GM23338 (cell line): ENCODE measurements at regions not wholly inside any gene's neighbourhood (a gene's known extent, or its start where the extent isn't known, plus 50 kb on each side); places are given as distances from the start of the nearest gene placed in this dataset.

Experiments used
- ATAC-seq: fragments of 200-7000 bp; cut with Tn5 transposase; 3 replicates; pipeline ENCODE4 v1.9.1; 2020
- DNase-seq: peaks from one replicate; pipeline ENCODE4 v3.0.0-alpha.2; 2015; ENCODE audit warnings: low spot score
- H2AFZ ChIP-seq: fragments of 200-600 bp; sonication (generic); 2 replicates; pipeline ENCODE4 v1.8.0; 2016; ENCODE audit warnings: antibody characterized with exemption, mild to moderate bottlenecking, moderate library complexity
- H3F3A ChIP-seq: fragments of 200-600 bp; sonication (generic); replicated peaks from 2 replicates; pipeline ENCODE4 v1.8.0; 2017; ENCODE audit warnings: antibody characterized with exemption, mixed run types, low read depth
- H3K27ac ChIP-seq: fragments of 200-600 bp; sonication (generic); 2 replicates; pipeline ENCODE4 v1.6.1; 2016; ENCODE audit warnings: low read depth
- H3K27me3 ChIP-seq: fragments of 200-600 bp; sonication (generic); 2 replicates; pipeline ENCODE4 v1.8.0; 2016; ENCODE audit warnings: mild to moderate bottlenecking, mixed run types, moderate library complexity; ENCODE audit not compliant: insufficient read depth
- H3K36me3 ChIP-seq: fragments of 200-600 bp; sonication (generic); 2 replicates; pipeline ENCODE4 v1.8.0; 2016; ENCODE audit warnings: mild to moderate bottlenecking; ENCODE audit not compliant: insufficient read depth
- H3K4me1 ChIP-seq: fragments of 200-600 bp; sonication (generic); 2 replicates; pipeline ENCODE4 v1.8.0; 2016; ENCODE audit warnings: mild to moderate bottlenecking, moderate library complexity; ENCODE audit not compliant: insufficient read depth
- H3K4me2 ChIP-seq: fragments of 200-600 bp; sonication (generic); 2 replicates; pipeline ENCODE4 v1.7.1; 2017; ENCODE audit warnings: mixed run types
- H3K4me3 ChIP-seq: fragments of 200-600 bp; sonication (generic); 2 replicates; pipeline ENCODE4 v1.6.1; 2016; ENCODE audit warnings: mixed run types
- H3K79me2 ChIP-seq: fragments of 200-600 bp; sonication (generic); replicated peaks from 2 replicates; pipeline ENCODE4 v1.8.0; 2017; ENCODE audit warnings: mild to moderate bottlenecking; ENCODE audit not compliant: insufficient read depth
- H3K9me2 ChIP-seq: fragments of 200-600 bp; sonication (generic); 2 replicates; pipeline ENCODE4 v1.8.0; 2017; ENCODE audit not compliant: insufficient read depth
- H4K20me1 ChIP-seq: fragments of 200-600 bp; sonication (generic); replicated peaks from 2 replicates; pipeline ENCODE4 v1.8.0; 2017; ENCODE audit warnings: mild to moderate bottlenecking; ENCODE audit not compliant: insufficient read depth
- H3K27ac Mint-ChIP-seq: 2 replicates; pipeline ENCODE4 v1.8.0; 2020; ENCODE audit warnings: inconsistent platforms, mild to moderate bottlenecking, moderate library complexity, mixed read lengths
- H3K27me3 Mint-ChIP-seq: 3 replicates; pipeline ENCODE4 v1.8.0; 2022; ENCODE audit warnings: low read depth, mild to moderate bottlenecking, moderate library complexity, mixed read lengths, inconsistent platforms; ENCODE audit not compliant: insufficient read depth, poor library complexity
- H3K36me3 Mint-ChIP-seq: 3 replicates; pipeline ENCODE4 v1.8.0; 2021; ENCODE audit warnings: low read depth, mild to moderate bottlenecking, inconsistent platforms, moderate library complexity, mixed read lengths
- H3K4me1 Mint-ChIP-seq: 3 replicates; pipeline ENCODE4 v1.8.0; 2020; ENCODE audit warnings: mild to moderate bottlenecking, inconsistent platforms, mixed read lengths
- H3K4me3 Mint-ChIP-seq: 3 replicates; pipeline ENCODE4 v1.8.0; 2021; ENCODE audit warnings: moderate library complexity, mild to moderate bottlenecking, inconsistent platforms, mixed read lengths
- H3K9me3 Mint-ChIP-seq: 3 replicates; pipeline ENCODE4 v1.8.0; 2020; ENCODE audit warnings: moderate library complexity, mild to moderate bottlenecking, inconsistent platforms, mixed read lengths
- CREB1 ChIP-seq: fragments of 250-450 bp; sonication (Bioruptor Pico); IDR thresholded peaks from 2 replicates; pipeline ENCODE4 v1.5.0; 2020; ENCODE audit warnings: low read depth, mild to moderate bottlenecking, moderate library complexity
- EZH2 ChIP-seq: fragments of 200-600 bp; sonication (generic); IDR thresholded peaks from one replicate; pipeline ENCODE4 v1.8.0; 2017; ENCODE audit warnings: antibody characterized with exemption, mild to moderate bottlenecking, low read depth; ENCODE audit not compliant: unreplicated experiment
- EZH2phosphoT487 ChIP-seq: fragments of 200-600 bp; sonication (generic); IDR thresholded peaks from one replicate; pipeline ENCODE4 v1.8.1; 2018; ENCODE audit warnings: antibody characterized with exemption; ENCODE audit not compliant: unreplicated experiment
- JUNB ChIP-seq: IDR thresholded peaks from one replicate; pipeline ENCODE4 v1.6.1; 2016; ENCODE audit warnings: antibody characterized with exemption; ENCODE audit not compliant: unreplicated experiment
- NANOG ChIP-seq: IDR thresholded peaks from 2 replicates; pipeline ENCODE4 v1.6.1; 2016; ENCODE audit warnings: antibody characterized with exemption, borderline replicate concordance
- STAT1 ChIP-seq: IDR thresholded peaks from one replicate; pipeline ENCODE4 v1.6.1; 2016; ENCODE audit warnings: antibody characterized with exemption; ENCODE audit not compliant: unreplicated experiment
- ZNF114 ChIP-seq: fragments of 250-450 bp; sonication (Bioruptor Pico); IDR thresholded peaks from 2 replicates; pipeline ENCODE4 v1.5.0; 2020; ENCODE audit warnings: mild to moderate bottlenecking, moderate library complexity
- ZNF331 ChIP-seq: fragments of 250-450 bp; sonication (Bioruptor Pico); IDR thresholded peaks from 2 replicates; pipeline ENCODE4 v1.5.0; 2020; ENCODE audit warnings: low read depth, mild to moderate bottlenecking, moderate library complexity
- TF ChIP-seq, protein P1 (sequence below): IDR thresholded peaks from 2 replicates; pipeline ENCODE4 v1.6.1; 2016; ENCODE audit warnings: antibody characterized with exemption
- TF ChIP-seq, protein P2 (sequence below): IDR thresholded peaks from one replicate; pipeline ENCODE4 v1.6.1; 2018; ENCODE audit warnings: antibody characterized with exemption; ENCODE audit not compliant: unreplicated experiment
- TF ChIP-seq, protein P3 (sequence below), 2 experiments: fragments of 200-600 bp in 1 of 2; sonication (generic) in 1 of 2; conservative IDR thresholded peaks; 2 replicates each; pipeline versions ENCODE4 v1.5.1 to v1.6.1; 2016 to 2017; ENCODE audit warnings: antibody characterized with exemption in 2 of 2, low read depth in 2 of 2, mild to moderate bottlenecking in 2 of 2, moderate library complexity in 1 of 2

DNA sequence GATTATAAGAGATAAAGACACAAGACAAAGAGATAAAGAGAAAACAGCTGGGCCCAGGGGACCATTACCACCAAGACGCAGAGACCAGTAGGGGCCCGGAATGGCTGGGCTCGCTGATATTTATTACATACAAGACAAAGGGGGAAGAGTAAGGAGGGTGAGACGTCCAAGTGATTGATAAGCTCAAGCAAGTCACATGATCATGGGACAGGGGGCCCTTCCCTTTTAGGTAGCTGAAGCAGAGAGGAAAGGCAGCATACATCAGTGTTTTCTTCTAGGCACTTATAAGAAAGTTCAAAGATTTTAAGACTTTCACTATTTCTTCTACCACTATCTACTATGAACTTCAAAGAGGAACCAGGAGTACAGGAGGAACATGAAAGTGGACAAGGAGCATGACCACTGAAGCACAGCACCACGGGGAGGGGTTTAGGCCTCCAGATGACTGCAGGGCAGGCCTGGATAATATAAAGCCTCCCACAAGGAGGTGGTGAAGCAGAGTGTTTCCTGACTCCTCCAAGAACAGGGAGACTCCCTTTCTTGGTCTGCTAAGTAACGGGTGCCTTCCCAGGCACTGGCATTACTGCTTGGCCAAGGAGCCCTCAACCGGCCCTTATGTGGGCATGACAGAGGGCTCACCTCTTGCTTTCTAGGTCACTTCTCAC lies 63.9 kb upstream of the ARL4D start:
- H3K4me1 Mint-ChIP-seq: peaks cover 11% of the 10 kb centered on the region
- no peak for ATAC-seq

DNA sequence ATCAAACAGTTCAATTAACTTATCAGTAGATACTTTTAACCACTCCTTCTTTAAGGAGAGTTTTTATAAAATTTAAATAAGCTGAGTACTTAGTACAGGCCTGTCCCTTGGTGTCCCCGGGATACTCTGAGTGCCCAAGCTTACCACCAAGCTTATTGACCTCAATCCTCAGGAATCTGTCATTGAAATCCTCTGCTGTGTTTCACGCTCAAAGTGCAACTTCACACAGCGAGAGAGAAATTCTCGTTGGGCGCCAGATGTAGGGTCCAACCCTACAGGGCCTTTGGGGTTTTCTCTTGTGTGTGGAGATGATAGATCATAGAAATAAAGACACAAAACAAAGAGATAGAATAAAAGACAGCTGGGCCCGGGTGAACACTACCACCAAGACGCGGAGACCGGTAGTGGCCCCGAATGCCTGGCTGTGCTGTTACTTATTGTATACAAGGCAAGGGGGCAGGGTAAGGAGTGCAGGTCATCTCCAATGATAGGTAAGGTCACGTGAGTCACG lies 65.3 kb upstream of the ARL4D start:
- DNase-seq (no peak), ATAC-seq (no peak)
- H3K4me3 ChIP-seq: no peak overlapping the region
- no peak overlapping the region for H3K27ac ChIP-seq
- H3K4me1 Mint-ChIP-seq: peaks cover 11% of the 10 kb centered on the region
- H3K4me3 Mint-ChIP-seq: no peak overlapping the region; the same call in 2 of the 3 replicates
- no peaks in the 10 kb centered on the region for H3K79me2 ChIP-seq
- H3K36me3 Mint-ChIP-seq: peaks cover 13% of the 10 kb centered on the region; the same call in 2 of the 3 replicates
- H3K9me2 ChIP-seq: no peaks in the 10 kb centered on the region
- H3K27me3 ChIP-seq: no peaks in the 10 kb centered on the region
- H3K36me3 ChIP-seq: no peaks in the 10 kb centered on the region
- no peak overlapping the region for H3K27ac Mint-ChIP-seq
- H3K4me1 ChIP-seq: no peaks in the 10 kb centered on the region
- peaks cover 22% of the 10 kb centered on the region for H3K9me3 Mint-ChIP-seq
- peaks cover 5% of the 10 kb centered on the region for H3K27me3 Mint-ChIP-seq
- no peak for TF ChIP-seq CREB1 (CRISPR knock-in tag)
- TF ChIP-seq, protein P1, sequence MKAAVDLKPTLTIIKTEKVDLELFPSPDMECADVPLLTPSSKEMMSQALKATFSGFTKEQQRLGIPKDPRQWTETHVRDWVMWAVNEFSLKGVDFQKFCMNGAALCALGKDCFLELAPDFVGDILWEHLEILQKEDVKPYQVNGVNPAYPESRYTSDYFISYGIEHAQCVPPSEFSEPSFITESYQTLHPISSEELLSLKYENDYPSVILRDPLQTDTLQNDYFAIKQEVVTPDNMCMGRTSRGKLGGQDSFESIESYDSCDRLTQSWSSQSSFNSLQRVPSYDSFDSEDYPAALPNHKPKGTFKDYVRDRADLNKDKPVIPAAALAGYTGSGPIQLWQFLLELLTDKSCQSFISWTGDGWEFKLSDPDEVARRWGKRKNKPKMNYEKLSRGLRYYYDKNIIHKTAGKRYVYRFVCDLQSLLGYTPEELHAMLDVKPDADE: no peak
- H3F3A ChIP-seq: peaks cover 7% of the 10 kb centered on the region
- no peak overlapping the region for H2AFZ ChIP-seq
- no peak overlapping the region for H3K4me2 ChIP-seq
- H4K20me1 ChIP-seq: no peaks in the 10 kb centered on the region; the same call in 1 of the 2 replicates

More for the DNA sequence above, 63.9 kb upstream of the ARL4D start:
- Histone ChIP-seq H3K4me3 (no peak overlapping the region), H3K4me1 (no peaks in the 10 kb centered on the region), H3K9me2 (no peaks in the 10 kb centered on the region), H2AFZ (no peak overlapping the region), H3K4me2 (no peak overlapping the region), H3F3A (peaks cover 7% of the 10 kb centered on the region), H3K36me3 (no peaks in the 10 kb centered on the region), H3K27ac (no peak overlapping the region), H4K20me1 (no peaks in the 10 kb centered on the region; the same call in 1 of the 2 replicates), H3K79me2 (no peaks in the 10 kb centered on the region), H3K27me3 (no peaks in the 10 kb centered on the region)
- Mint-ChIP-seq H3K4me3 (no peak overlapping the region), H3K27ac (no peak overlapping the region), H3K9me3 (peaks cover 22% of the 10 kb centered on the region), H3K36me3 (peaks cover 13% of the 10 kb centered on the region; the same call in 2 of the 3 replicates), H3K27me3 (peaks cover 5% of the 10 kb centered on the region)
- TF ChIP-seq NANOG (no peak), JUNB (no peak)
- TF ChIP-seq, protein P1: no peak
- DNase-seq: no peak

DNA sequence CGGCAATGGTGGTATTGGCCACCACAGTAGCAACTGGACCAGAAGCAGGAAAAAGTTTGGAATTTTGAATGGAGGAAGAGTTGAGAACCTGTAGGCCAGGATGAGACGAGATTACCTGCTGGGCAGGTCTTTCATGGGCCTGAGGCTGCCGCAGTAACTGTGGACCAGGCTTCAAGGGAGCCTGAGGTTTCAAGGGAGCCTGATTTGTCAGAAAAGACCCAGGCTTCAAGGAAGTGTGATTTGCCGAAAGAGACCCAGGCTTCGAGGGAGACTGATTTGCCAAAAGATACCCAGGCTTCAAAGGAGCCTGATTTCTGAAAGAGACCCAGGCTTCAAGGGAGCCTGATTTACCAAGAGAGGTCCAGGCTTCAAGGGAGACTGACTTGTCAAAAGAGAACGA lies 66.6 kb upstream of the ARL4D start:
- no peak overlapping the region for H2AFZ ChIP-seq
- H4K20me1 ChIP-seq: no peaks in the 10 kb centered on the region
- peaks cover 13% of the 10 kb centered on the region; the same call in 2 of the 3 replicates for H3K36me3 Mint-ChIP-seq
- H3K4me3 ChIP-seq: no peak overlapping the region
- H3K4me1 ChIP-seq: no peaks in the 10 kb centered on the region
- ATAC-seq: no peak
- peaks cover 22% of the 10 kb centered on the region for H3K9me3 Mint-ChIP-seq
- H3K4me3 Mint-ChIP-seq: no peak overlapping the region
- DNase-seq: no peak
- H3K36me3 ChIP-seq: no peaks in the 10 kb centered on the region
- no peaks in the 10 kb centered on the region for H3K79me2 ChIP-seq
- H3K27ac Mint-ChIP-seq: no peak overlapping the region
- no peaks in the 10 kb centered on the region for H3K27me3 ChIP-seq
- peaks cover 11% of the 10 kb centered on the region for H3F3A ChIP-seq
- peaks cover 4% of the 10 kb centered on the region for H3K4me1 Mint-ChIP-seq
- H3K27ac ChIP-seq: no peak overlapping the region
- H3K9me2 ChIP-seq: no peaks in the 10 kb centered on the region
- no peak overlapping the region for H3K4me2 ChIP-seq
- H3K27me3 Mint-ChIP-seq: peaks cover 5% of the 10 kb centered on the region
- TF ChIP-seq NANOG (no peak), STAT1 (no peak), ZNF331 (CRISPR knock-in tag) (no peak), EZH2 (no peak), ZNF114 (CRISPR knock-in tag) (no peak), CREB1 (CRISPR knock-in tag) (no peak), EZH2phosphoT487 (no peak)
- TF ChIP-seq, protein P2, sequence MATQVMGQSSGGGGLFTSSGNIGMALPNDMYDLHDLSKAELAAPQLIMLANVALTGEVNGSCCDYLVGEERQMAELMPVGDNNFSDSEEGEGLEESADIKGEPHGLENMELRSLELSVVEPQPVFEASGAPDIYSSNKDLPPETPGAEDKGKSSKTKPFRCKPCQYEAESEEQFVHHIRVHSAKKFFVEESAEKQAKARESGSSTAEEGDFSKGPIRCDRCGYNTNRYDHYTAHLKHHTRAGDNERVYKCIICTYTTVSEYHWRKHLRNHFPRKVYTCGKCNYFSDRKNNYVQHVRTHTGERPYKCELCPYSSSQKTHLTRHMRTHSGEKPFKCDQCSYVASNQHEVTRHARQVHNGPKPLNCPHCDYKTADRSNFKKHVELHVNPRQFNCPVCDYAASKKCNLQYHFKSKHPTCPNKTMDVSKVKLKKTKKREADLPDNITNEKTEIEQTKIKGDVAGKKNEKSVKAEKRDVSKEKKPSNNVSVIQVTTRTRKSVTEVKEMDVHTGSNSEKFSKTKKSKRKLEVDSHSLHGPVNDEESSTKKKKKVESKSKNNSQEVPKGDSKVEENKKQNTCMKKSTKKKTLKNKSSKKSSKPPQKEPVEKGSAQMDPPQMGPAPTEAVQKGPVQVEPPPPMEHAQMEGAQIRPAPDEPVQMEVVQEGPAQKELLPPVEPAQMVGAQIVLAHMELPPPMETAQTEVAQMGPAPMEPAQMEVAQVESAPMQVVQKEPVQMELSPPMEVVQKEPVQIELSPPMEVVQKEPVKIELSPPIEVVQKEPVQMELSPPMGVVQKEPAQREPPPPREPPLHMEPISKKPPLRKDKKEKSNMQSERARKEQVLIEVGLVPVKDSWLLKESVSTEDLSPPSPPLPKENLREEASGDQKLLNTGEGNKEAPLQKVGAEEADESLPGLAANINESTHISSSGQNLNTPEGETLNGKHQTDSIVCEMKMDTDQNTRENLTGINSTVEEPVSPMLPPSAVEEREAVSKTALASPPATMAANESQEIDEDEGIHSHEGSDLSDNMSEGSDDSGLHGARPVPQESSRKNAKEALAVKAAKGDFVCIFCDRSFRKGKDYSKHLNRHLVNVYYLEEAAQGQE: no peak
- TF ChIP-seq, protein P3, sequence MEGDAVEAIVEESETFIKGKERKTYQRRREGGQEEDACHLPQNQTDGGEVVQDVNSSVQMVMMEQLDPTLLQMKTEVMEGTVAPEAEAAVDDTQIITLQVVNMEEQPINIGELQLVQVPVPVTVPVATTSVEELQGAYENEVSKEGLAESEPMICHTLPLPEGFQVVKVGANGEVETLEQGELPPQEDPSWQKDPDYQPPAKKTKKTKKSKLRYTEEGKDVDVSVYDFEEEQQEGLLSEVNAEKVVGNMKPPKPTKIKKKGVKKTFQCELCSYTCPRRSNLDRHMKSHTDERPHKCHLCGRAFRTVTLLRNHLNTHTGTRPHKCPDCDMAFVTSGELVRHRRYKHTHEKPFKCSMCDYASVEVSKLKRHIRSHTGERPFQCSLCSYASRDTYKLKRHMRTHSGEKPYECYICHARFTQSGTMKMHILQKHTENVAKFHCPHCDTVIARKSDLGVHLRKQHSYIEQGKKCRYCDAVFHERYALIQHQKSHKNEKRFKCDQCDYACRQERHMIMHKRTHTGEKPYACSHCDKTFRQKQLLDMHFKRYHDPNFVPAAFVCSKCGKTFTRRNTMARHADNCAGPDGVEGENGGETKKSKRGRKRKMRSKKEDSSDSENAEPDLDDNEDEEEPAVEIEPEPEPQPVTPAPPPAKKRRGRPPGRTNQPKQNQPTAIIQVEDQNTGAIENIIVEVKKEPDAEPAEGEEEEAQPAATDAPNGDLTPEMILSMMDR (conservative IDR thresholded peaks at IDR 0.05; ENCODE audit: low read depth in 2 of 2): no peak
